ENCODE measurements at regions not wholly inside any gene's neighbourhood (a gene's known extent, or its start where the extent isn't known, plus 50 kb on each side); places are given as distances from the start of the nearest gene placed in this dataset.
A peak's percentile ranks its signal among the peaks of the same experiment; 100 is the strongest.
"Not testable (repeated sequence)": the region's sequence is repeated elsewhere in the genome, so short reads cannot be mapped to it uniquely, and the experiment has no call there.

DNA sequence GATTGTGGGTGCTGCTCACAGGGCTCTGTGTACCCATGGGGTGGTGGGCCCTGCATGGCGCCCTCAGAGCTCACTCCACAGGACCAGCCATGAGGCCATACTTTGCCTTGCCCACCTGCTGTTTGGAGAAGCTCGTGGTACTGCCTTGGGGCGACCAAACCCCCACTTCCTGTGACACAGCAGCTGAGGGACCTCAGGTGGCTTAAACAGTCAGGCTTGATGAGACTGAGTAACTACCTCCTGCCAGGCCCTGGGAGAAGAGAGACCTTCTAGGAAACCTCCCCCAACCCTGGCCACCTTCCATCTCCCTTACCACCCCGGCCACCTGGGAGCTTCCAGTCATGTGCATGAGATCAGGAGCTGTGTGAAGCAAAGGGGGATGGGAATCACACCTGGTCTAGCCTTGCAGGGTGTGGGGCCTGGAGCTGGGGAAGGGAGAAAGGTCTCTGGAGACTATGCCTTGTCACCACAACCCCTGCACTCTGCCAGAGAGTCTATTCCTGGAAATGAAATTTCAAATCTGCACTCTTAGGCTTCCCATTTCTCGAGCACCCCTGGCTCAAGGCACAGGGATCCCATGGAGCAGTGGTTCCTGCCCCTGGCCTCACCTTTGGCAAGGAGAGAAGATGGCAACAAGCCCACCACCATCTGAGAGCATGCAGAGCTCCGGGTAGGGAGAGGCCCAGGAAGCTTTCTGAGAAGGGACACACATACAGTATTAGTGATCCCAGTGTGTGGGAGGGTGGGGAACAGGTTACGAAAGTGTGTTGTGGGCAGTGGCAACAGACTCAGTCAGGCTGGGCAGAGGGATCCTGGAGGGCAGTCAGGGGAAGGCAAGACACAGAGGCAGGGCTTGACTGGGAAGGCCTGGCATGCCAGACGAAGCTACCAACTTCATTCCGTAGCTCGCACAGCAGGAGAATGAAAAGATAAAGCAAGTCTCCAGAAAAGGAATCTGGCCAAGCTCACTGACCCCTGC is 125.0 kb downstream of the URI1 start:
- Histone ChIP-seq H3K36me3 (no peaks in the 10 kb centered on the region), H3K27me3 (peaks cover 0 to 27% of the 10 kb centered on the region in 2 donors), H3K9me3 (no peaks in the 10 kb centered on the region), H3K27ac (no peak overlapping the region), H3K4me3 (no peak overlapping the region), H3K4me1 (no peaks in the 10 kb centered on the region)
- TF ChIP-seq, protein P1, sequence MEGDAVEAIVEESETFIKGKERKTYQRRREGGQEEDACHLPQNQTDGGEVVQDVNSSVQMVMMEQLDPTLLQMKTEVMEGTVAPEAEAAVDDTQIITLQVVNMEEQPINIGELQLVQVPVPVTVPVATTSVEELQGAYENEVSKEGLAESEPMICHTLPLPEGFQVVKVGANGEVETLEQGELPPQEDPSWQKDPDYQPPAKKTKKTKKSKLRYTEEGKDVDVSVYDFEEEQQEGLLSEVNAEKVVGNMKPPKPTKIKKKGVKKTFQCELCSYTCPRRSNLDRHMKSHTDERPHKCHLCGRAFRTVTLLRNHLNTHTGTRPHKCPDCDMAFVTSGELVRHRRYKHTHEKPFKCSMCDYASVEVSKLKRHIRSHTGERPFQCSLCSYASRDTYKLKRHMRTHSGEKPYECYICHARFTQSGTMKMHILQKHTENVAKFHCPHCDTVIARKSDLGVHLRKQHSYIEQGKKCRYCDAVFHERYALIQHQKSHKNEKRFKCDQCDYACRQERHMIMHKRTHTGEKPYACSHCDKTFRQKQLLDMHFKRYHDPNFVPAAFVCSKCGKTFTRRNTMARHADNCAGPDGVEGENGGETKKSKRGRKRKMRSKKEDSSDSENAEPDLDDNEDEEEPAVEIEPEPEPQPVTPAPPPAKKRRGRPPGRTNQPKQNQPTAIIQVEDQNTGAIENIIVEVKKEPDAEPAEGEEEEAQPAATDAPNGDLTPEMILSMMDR (IDR thresholded peaks at IDR 0.05): no peak
- intact Hi-C loops (cut with DNase I; ENCODE audit: low total_unique reads): no loop called here
- DNase-seq: no peak

DNA sequence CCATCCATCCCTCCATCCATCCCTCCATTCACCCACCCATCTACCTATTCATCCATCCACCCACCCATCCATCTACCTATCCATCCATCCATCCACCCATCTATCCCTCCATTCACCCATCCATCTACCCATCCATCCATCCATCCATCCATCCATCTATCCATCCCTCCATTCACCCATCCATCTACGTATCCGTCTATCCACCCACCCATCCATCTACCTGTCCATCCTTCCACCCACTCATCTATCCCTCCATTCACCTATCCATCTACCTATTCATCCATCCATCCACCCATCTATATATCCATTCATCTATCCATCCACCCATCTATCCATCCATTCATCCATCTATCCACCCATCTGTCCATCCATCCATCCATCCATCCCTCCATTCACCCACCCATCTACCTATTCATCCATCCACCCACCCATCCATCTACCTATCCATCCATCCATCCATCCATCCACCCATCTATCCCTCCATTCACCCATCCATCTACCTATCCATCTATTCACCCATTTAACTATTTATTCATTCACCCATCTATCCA is 126.0 kb downstream of the URI1 start:
- peaks cover 0 to 22% of the 10 kb centered on the region in 2 donors for H3K27me3 ChIP-seq
- DNase-seq; H3K36me3 ChIP-seq; H3K4me3 ChIP-seq; H3K4me1 ChIP-seq; H3K9me3 ChIP-seq; H3K27ac ChIP-seq; intact Hi-C loops (cut with DNase I; ENCODE audit: low total_unique reads): not testable (repeated sequence)

DNA sequence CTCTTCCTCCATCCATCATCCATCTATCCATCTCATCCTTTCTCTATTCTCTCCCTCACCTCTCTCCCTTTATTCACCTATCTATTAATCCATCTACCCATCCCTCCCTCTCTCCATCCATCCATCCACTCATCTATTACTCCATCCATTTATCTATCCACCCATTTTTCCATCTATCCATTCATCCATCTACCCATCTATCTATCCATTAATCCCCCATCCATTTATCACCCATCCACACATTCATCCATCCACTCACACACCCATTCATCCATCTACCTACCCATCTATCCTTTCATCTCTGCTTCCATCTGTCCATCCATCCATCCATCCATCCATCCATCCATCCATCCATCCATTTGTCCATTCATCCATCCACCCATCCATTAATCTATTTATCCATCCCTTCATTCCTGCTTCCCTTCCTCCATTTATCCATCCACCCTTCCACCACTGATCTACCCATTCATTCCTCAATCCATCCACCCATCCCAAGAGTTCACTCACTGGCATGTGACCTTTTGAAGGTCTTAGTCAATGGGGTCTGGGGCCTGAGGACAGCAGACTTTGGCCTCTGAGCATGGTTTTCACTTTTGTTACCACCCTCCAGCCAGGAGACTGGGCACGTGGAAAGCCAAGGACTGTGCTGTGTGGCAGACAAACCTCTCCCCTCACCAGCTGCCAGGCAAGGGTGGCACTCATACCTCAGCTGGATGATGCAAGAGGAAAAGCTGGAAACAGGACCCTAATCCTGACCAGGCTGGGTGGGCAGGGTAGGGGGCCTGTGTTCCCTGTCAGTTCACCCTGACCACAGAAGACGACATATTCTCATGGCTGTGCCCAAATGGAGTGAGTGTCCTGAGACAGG is 126.7 kb downstream of the URI1 start:
- no peak for DNase-seq
- TF ChIP-seq, protein P1 (IDR thresholded peaks at IDR 0.05): no peak
- Histone ChIP-seq H3K27me3 (peaks cover 0 to 24% of the 10 kb centered on the region in 2 donors), H3K9me3 (no peaks in the 10 kb centered on the region), H3K4me3 (no peak overlapping the region), H3K36me3 (no peaks in the 10 kb centered on the region), H3K4me1 (no peaks in the 10 kb centered on the region), H3K27ac (no peak overlapping the region)
- intact Hi-C loops (cut with DNase I; ENCODE audit: low total_unique reads): no loop called here

DNA sequence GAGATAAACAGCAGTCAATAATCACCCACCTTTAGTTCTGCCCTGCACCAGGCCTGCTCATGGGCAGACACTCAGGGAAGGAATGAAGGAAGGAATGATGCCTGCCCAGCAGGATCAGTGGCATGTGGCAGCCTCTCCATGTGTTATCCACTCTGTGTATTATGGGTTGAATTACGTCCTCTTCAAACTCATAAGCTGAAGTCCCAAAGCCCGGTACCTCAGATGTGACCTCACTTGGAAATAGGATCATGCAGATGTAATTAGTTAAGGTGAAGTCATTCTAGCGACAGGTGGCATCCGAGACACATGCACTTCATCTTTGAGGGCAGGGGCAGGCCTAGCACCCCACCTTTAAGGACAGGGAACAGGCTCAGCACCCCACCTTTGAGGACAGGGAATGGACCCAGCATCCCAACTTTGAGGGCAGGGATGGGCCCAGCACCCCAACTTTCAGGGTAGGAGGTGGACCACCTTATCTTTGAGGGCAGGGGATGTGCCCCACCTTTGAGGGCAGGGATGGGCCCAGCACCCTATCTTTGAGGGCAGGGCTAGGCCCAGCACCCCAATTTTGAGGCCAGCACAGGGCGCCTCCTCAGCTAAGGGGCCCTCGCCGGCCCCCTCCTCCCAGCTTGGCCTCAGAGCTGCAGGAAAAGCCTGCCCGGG is 127.6 kb downstream of the URI1 start:
- Histone ChIP-seq H3K4me1 (no peaks in the 10 kb centered on the region), H3K9me3 (no peaks in the 10 kb centered on the region), H3K36me3 (no peaks in the 10 kb centered on the region), H3K27ac (no peak overlapping the region), H3K4me3 (no peak overlapping the region), H3K27me3 (peaks cover 0 to 33% of the 10 kb centered on the region in 2 donors)
- TF ChIP-seq, protein P1 (IDR thresholded peaks at IDR 0.05): no peak
- intact Hi-C loops (cut with DNase I; ENCODE audit: low total_unique reads): no loop called here
- DNase-seq: no peak

DNA sequence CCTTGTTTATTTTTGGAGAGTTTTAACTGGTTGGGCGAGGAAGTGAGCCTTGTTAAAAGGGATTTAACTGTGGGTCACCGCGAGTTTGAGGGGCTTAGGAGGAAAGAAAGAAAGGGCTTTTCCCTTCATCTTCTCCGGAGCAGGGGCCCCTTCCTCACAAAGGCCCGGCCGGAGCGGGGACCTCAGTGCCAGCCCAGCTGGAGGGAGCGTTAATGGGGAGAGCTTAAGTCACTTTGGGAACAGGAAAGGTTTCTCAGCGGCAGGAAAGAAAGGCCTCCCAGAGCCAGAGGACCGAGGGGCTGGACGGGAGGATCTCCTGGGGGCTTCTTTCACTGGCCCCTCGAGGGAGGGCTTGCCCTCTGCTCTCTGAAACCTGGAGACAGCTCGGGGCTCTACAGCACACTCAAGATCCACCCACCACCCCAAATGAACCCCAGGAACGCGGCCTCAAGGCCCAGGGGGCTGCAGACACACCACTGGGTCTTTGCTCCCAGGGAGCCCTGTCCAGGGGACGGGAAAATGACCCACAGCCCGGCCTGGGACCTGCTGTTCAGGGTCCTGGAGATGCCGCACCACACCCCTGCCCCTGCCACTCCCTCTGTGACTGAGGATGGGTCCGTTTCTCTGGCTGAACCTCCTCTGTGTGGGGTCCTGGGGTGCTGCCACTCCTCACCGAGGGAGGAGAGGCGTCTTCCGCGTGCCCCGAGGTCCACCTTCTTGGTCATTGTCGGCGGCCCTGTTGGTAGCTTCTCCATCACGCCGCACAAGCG is 128.3 kb downstream of the URI1 start:
- intact Hi-C loops (cut with DNase I; ENCODE audit: low total_unique reads): no loop called here

More for the DNA sequence above, 128.3 kb downstream of the URI1 start:
- Histone ChIP-seq H3K4me1 (no peaks in the 10 kb centered on the region), H3K36me3 (no peaks in the 10 kb centered on the region), H3K27ac (no peak overlapping the region), H3K27me3 (peaks cover 0 to 37% of the 10 kb centered on the region in 2 donors), H3K4me3 (no peak overlapping the region), H3K9me3 (no peaks in the 10 kb centered on the region)
- TF ChIP-seq, protein P1 (IDR thresholded peaks at IDR 0.05): no peak
- DNase-seq: peak in 1 of 2 donors; percentile 62

Data from tibial artery (tissue), 4 donors.